Suprapubic skin (tissue), 4 donors: ENCODE measurements at regions not wholly inside any gene's neighbourhood (a gene's known extent, or its start where the extent isn't known, plus 50 kb on each side); places are given as distances from the start of the nearest gene placed in this dataset.

Source experiments
- DNase-seq, 2 donors: peaks; one replicate each; pipeline ENCODE4 v3.0.0-alpha.2; 2019; ENCODE audit warnings: low spot score in 2 of 2
- H3K27ac ChIP-seq: fragments of 200-600 bp; sonication (generic); one replicate; pipeline ENCODE4 v1.5.1; 2019
- H3K27me3 ChIP-seq: fragments of 200-600 bp; sonication (generic); one replicate; pipeline ENCODE4 v1.5.1; 2019
- H3K36me3 ChIP-seq: fragments of 200-600 bp; sonication (generic); one replicate; pipeline ENCODE4 v1.5.1; 2019
- H3K4me1 ChIP-seq: fragments of 200-600 bp; sonication (generic); one replicate; pipeline ENCODE4 v1.5.1; 2019
- H3K4me3 ChIP-seq: fragments of 200-600 bp; sonication (generic); one replicate; pipeline ENCODE4 v1.5.1; 2019; ENCODE audit warnings: mild to moderate bottlenecking
- H3K9me3 ChIP-seq: fragments of 200-600 bp; sonication (generic); one replicate; pipeline ENCODE4 v1.5.1; 2019
- CTCF ChIP-seq, 2 donors: fragments of 200-600 bp in 1 of 2; fragments of 450-650 bp in 1 of 2; sonication (generic) in 1 of 2; IDR thresholded peaks; one replicate each; pipeline ENCODE4 v1.5.1; 2016 to 2019; ENCODE audit warnings: antibody characterized with exemption in 2 of 2, mild to moderate bottlenecking in 1 of 2, moderate library complexity in 1 of 2
- EP300 ChIP-seq: sonication (generic); formaldehyde crosslinking; IDR thresholded peaks from one replicate; pipeline ENCODE4 v1.6.1; 2017; ENCODE audit warnings: antibody characterized with exemption
- POLR2A ChIP-seq, 2 donors: fragments of 450-650 bp; IDR thresholded peaks; one replicate each; pipeline ENCODE4 v1.6.1; 2017; ENCODE audit warnings: antibody characterized with exemption in 2 of 2, mild to moderate bottlenecking in 2 of 2, moderate library complexity in 2 of 2
- POLR2AphosphoS5 ChIP-seq, 3 donors: sonication (generic); formaldehyde crosslinking; IDR thresholded peaks; one replicate each; pipeline ENCODE4 v1.6.1; 2017; ENCODE audit warnings: antibody characterized with exemption in 3 of 3
- WGBS: methylation state at CpG from one replicate; pipeline ENCODE4 v1.1.5; 2018; 5-methylcytosine and 5-hydroxymethylcytosine counted together

- no peak for DNase-seq
- Histone ChIP-seq H3K9me3 (peaks cover 7% of the 10 kb centered on the region), H3K4me3 (no peak overlapping the region), H3K27ac (no peak overlapping the region), H3K4me1 (no peaks in the 10 kb centered on the region), H3K27me3 (no peaks in the 10 kb centered on the region), H3K36me3 (no peaks in the 10 kb centered on the region)
- 91% methylated on average over 2 of the region's 2 CpGs for WGBS
- TF ChIP-seq EP300 (no peak), CTCF (IDR thresholded peaks at IDR 0.05) (no peak), POLR2A (IDR thresholded peaks at IDR 0.05) (no peak), POLR2AphosphoS5 (IDR thresholded peaks at IDR 0.05) (no peak)
These were observed 580.4 kb upstream of the PTCHD4 start for GRCh38 chr6:48691420-48691819.

- Histone ChIP-seq H3K9me3 (no peaks in the 10 kb centered on the region), H3K36me3 (no peaks in the 10 kb centered on the region), H3K4me1 (no peaks in the 10 kb centered on the region), H3K27ac (no peak overlapping the region), H3K27me3 (no peaks in the 10 kb centered on the region), H3K4me3 (no peak overlapping the region)
- TF ChIP-seq POLR2AphosphoS5 (IDR thresholded peaks at IDR 0.05) (no peak), EP300 (no peak), CTCF (IDR thresholded peaks at IDR 0.05) (no peak), POLR2A (IDR thresholded peaks at IDR 0.05) (no peak)
- DNase-seq: no peak
These were observed 578.5 kb upstream of the PTCHD4 start for GRCh38 chr6:48689498-48689897.

- TF ChIP-seq POLR2AphosphoS5 (IDR thresholded peaks at IDR 0.05): no peak
- no peak for TF ChIP-seq POLR2A (IDR thresholded peaks at IDR 0.05)
- TF ChIP-seq CTCF (IDR thresholded peaks at IDR 0.05): no peak
- Histone ChIP-seq H3K4me3 (no peak overlapping the region), H3K4me1 (no peaks in the 10 kb centered on the region), H3K9me3 (no peaks in the 10 kb centered on the region), H3K27ac (no peak overlapping the region), H3K36me3 (no peaks in the 10 kb centered on the region), H3K27me3 (no peaks in the 10 kb centered on the region)
- DNase-seq: no peak
- 82% methylated on average over 1 of the region's 1 CpG for WGBS
These were observed 567.4 kb upstream of the PTCHD4 start for GRCh38 chr6:48678390-48678789.

GRCh38 chr6:48671505-48671904, 560.5 kb upstream of the PTCHD4 start:
- Histone ChIP-seq H3K36me3 (no peaks in the 10 kb centered on the region), H3K4me1 (no peaks in the 10 kb centered on the region), H3K27me3 (no peaks in the 10 kb centered on the region), H3K27ac (no peak overlapping the region), H3K4me3 (no peak overlapping the region), H3K9me3 (no peaks in the 10 kb centered on the region)
- no peak for DNase-seq
- TF ChIP-seq POLR2AphosphoS5 (IDR thresholded peaks at IDR 0.05) (no peak), CTCF (IDR thresholded peaks at IDR 0.05) (no peak), POLR2A (IDR thresholded peaks at IDR 0.05) (no peak), EP300 (no peak)
- 44% methylated on average over 1 of the region's 1 CpG for WGBS

GRCh38 chr6:48670546-48670945, 559.5 kb upstream of the PTCHD4 start:
- Histone ChIP-seq H3K4me3 (no peak overlapping the region), H3K27ac (no peak overlapping the region), H3K27me3 (no peaks in the 10 kb centered on the region), H3K9me3 (no peaks in the 10 kb centered on the region), H3K4me1 (no peaks in the 10 kb centered on the region), H3K36me3 (no peaks in the 10 kb centered on the region)
- WGBS: 78% methylated on average over 2 of the region's 2 CpGs
- no peak for TF ChIP-seq CTCF (IDR thresholded peaks at IDR 0.05)
- no peak for TF ChIP-seq EP300
- TF ChIP-seq POLR2AphosphoS5 (IDR thresholded peaks at IDR 0.05): no peak
- TF ChIP-seq POLR2A (IDR thresholded peaks at IDR 0.05): no peak
- no peak for DNase-seq
